HCT116 (cell line): ENCODE measurements at regions not wholly inside any gene's neighbourhood (a gene's known extent, or its start where the extent isn't known, plus 50 kb on each side); places are given as distances from the start of the nearest gene placed in this dataset.

Source experiments
- ATAC-seq: fragments of 200-7000 bp; cut with Tn5 transposase; 2 replicates; pipeline ENCODE4 v1.9.1; 2020; ENCODE audit warnings: mild to moderate bottlenecking, moderate library complexity
- BruUV-seq: library from RNA; stranded (reverse); fragments of 400-500 nt; replicated peaks from 2 replicates; lab custom pipeline; 2021; lab: Mats Ljungman, UMichigan
- CTCF ChIA-PET: fragments of 300-600 bp; sonication (Branson Sonifier 250); formaldehyde crosslinking; loops from one replicate; lab custom pipeline; 2021; ENCODE audit warnings: antibody characterized with exemption; lab: Charles Lee
- POLR2A ChIA-PET: fragments of 300-600, 350-600 bp; sonication (Branson Sonifier 250); formaldehyde crosslinking; loops from one replicate; lab custom pipeline; 2021; ENCODE audit warnings: antibody characterized with exemption; lab: Charles Lee
- RAD21 ChIA-PET, 2 experiments: fragments of 300-600 bp; sonication (Branson Sonifier 250); formaldehyde crosslinking; loops; one replicate each; lab custom pipeline; 2023; ENCODE audit warnings: low total read pairs in 2 of 2; ENCODE audit not compliant: uncharacterized antibody in 2 of 2, unreplicated experiment in 2 of 2, low non-redundant PET in 1 of 2; lab: Charles Lee
- DNase-seq: peaks from one replicate; pipeline ENCODE4 v3.0.0-alpha.2; 2010; ENCODE audit warnings: low read depth, low spot score
- H2AFZ ChIP-seq: fragments of 200-600 bp; shearing (Covaris generic), sonication (generic); 2 replicates; pipeline ENCODE4 v1.6.1; 2017; ENCODE audit warnings: low read depth, mixed run types, mixed read lengths, antibody characterized with exemption, low read length; ENCODE audit not compliant: poor library complexity, severe bottlenecking
- H3K27ac ChIP-seq: 2 replicates; pipeline ENCODE4 v1.5.1; 2012; ENCODE audit warnings: low read depth, low read length
- H3K27me3 ChIP-seq: fragments of 200-600 bp; sonication (generic); 2 replicates; pipeline ENCODE4 v1.6.1; 2016; ENCODE audit warnings: mixed run types, low read length, mixed read lengths; ENCODE audit not compliant: insufficient read depth
- H3K36me3 ChIP-seq, 2 experiments: fragments of 200-500 bp in 1 of 2; fragments of 200-600 bp in 1 of 2; sonication (Bioruptor generic) in 1 of 2; sonication (generic) in 1 of 2; 2 replicates each; pipeline versions ENCODE4 v1.5.1 to v1.6.1; 2014 to 2016; ENCODE audit warnings: low read length in 2 of 2, inconsistent platforms in 1 of 2, mixed read lengths in 1 of 2, mixed run types in 1 of 2; ENCODE audit not compliant: insufficient read depth in 2 of 2, control insufficient read depth in 1 of 2
- H3K4me1 ChIP-seq, 2 experiments: fragments of 200-600 bp in 1 of 2; sonication (generic) in 1 of 2; 2 replicates each; pipeline versions ENCODE4 v1.5.1 to v1.6.1; 2012 to 2017; ENCODE audit warnings: low read length in 2 of 2, inconsistent platforms in 1 of 2, mild to moderate bottlenecking in 1 of 2, mixed read lengths in 1 of 2, mixed run types in 1 of 2, moderate library complexity in 1 of 2; ENCODE audit not compliant: insufficient read depth in 2 of 2, control insufficient read depth in 1 of 2
- H3K4me2 ChIP-seq: fragments of 200-600 bp; sonication (generic); 2 replicates; pipeline ENCODE4 v1.6.1; 2017; ENCODE audit warnings: mixed run types, low read length, mixed read lengths
- H3K4me3 ChIP-seq, 2 experiments: fragments of 200-600 bp in 1 of 2; sonication (generic) in 1 of 2; replicated peaks in 1 of 2; 2 replicates each; pipeline ENCODE4 v1.5.1; 2011 to 2016; ENCODE audit warnings: low read length in 2 of 2, control low read depth in 1 of 2, low read depth in 1 of 2, mild to moderate bottlenecking in 1 of 2, mixed read lengths in 1 of 2, mixed run types in 1 of 2
- H3K79me2 ChIP-seq: fragments of 200-600 bp; sonication (generic); 2 replicates; pipeline ENCODE4 v1.6.1; 2017; ENCODE audit warnings: mild to moderate bottlenecking, mixed run types, low read length, moderate library complexity, mixed read lengths; ENCODE audit not compliant: insufficient read depth
- H3K9ac ChIP-seq: fragments of 200-600 bp; sonication (generic); 2 replicates; pipeline ENCODE4 v1.6.1; 2016; ENCODE audit warnings: low read length, mixed read lengths
- H3K9me2 ChIP-seq: fragments of 200-600 bp; sonication (generic), shearing (Covaris generic); 2 replicates; pipeline ENCODE4 v1.6.1; 2017; ENCODE audit warnings: mixed run types, mild to moderate bottlenecking, moderate library complexity; ENCODE audit not compliant: insufficient read depth
- H3K9me3 ChIP-seq, 2 experiments: fragments of 200-500 bp in 1 of 2; fragments of 200-600 bp in 1 of 2; sonication (Bioruptor generic) in 1 of 2; sonication (generic) in 1 of 2; 2 replicates each; pipeline ENCODE4 v1.6.1; 2014 to 2017; ENCODE audit warnings: low read length in 2 of 2, mixed read lengths in 2 of 2, inconsistent platforms in 1 of 2, low read depth in 1 of 2, mild to moderate bottlenecking in 1 of 2, mixed run types in 1 of 2, moderate library complexity in 1 of 2; ENCODE audit not compliant: control insufficient read depth in 1 of 2, insufficient read depth in 1 of 2
- H4K20me1 ChIP-seq: fragments of 200-600 bp; sonication (generic), shearing (Covaris generic); 2 replicates; pipeline ENCODE4 v1.6.1; 2017; ENCODE audit warnings: mixed run types, mild to moderate bottlenecking, moderate library complexity; ENCODE audit not compliant: insufficient read depth
- ATF3 ChIP-seq: IDR thresholded peaks from 2 replicates; pipeline ENCODE4 v1.6.1; 2012
- CBX3 ChIP-seq: IDR thresholded peaks from 2 replicates; pipeline ENCODE4 v1.6.1; 2012; ENCODE audit warnings: low read depth
- CEBPB ChIP-seq: IDR thresholded peaks from 2 replicates; pipeline ENCODE4 v1.6.1; 2012; ENCODE audit warnings: low read depth
- CTCF ChIP-seq, 3 experiments: fragments of 200-600 bp in 1 of 3; sonication (generic) in 1 of 3; IDR thresholded peaks in 2 of 3; conservative IDR thresholded peaks in 1 of 3; 2 replicates each; pipeline ENCODE4 v1.5.1; 2012 to 2017; ENCODE audit warnings: low read depth in 2 of 3, low read length in 2 of 3, antibody characterized with exemption in 1 of 3, borderline replicate concordance in 1 of 3, control low read depth in 1 of 3, mild to moderate bottlenecking in 1 of 3, mixed read lengths in 1 of 3, mixed run types in 1 of 3, moderate library complexity in 1 of 3; ENCODE audit not compliant: insufficient read depth in 1 of 3
- EGR1 ChIP-seq: IDR thresholded peaks from 2 replicates; pipeline ENCODE4 v1.6.1; 2012; ENCODE audit warnings: low read depth
- ELF1 ChIP-seq: IDR thresholded peaks from 2 replicates; pipeline ENCODE4 v1.6.1; 2012; ENCODE audit warnings: low read depth, borderline replicate concordance
- EZH2 ChIP-seq: fragments of 200-600 bp; sonication (generic); IDR thresholded peaks from 2 replicates; pipeline ENCODE4 v1.6.1; 2017; ENCODE audit warnings: antibody characterized with exemption, mixed run types
- EZH2phosphoT487 ChIP-seq: fragments of 200-600 bp; IDR thresholded peaks from 2 replicates; pipeline ENCODE4 v1.6.1; 2018; ENCODE audit warnings: antibody characterized with exemption, borderline replicate concordance
- FOSL1 ChIP-seq: IDR thresholded peaks from 2 replicates; pipeline ENCODE4 v1.6.1; 2012; ENCODE audit warnings: low read depth
- JUND ChIP-seq: IDR thresholded peaks from 2 replicates; pipeline ENCODE4 v1.6.1; 2012
- MAX ChIP-seq: IDR thresholded peaks from 2 replicates; pipeline ENCODE4 v1.6.1; 2012
- POLR2A ChIP-seq: IDR thresholded peaks from 2 replicates; pipeline ENCODE4 v1.7.0; 2011; ENCODE audit warnings: borderline replicate concordance; ENCODE audit not compliant: insufficient read depth, insufficient read length; ENCODE audit errors: extremely low read depth
- POLR2AphosphoS5 ChIP-seq: IDR thresholded peaks from 2 replicates; pipeline ENCODE4 v1.6.1; 2011; ENCODE audit warnings: mild to moderate bottlenecking, low read depth, low read length, moderate library complexity
- RAD21 ChIP-seq: IDR thresholded peaks from 2 replicates; pipeline ENCODE4 v1.6.1; 2012; ENCODE audit warnings: low read depth, mild to moderate bottlenecking
- REST ChIP-seq: IDR thresholded peaks from 2 replicates; pipeline ENCODE4 v1.6.1; 2012; ENCODE audit warnings: low read depth
- SP1 ChIP-seq: IDR thresholded peaks from 2 replicates; pipeline ENCODE4 v1.6.1; 2012; ENCODE audit warnings: low read depth
- YY1 ChIP-seq: IDR thresholded peaks from 2 replicates; pipeline ENCODE4 v1.6.1; 2011; ENCODE audit warnings: low read length, low read depth, moderate library complexity, mild to moderate bottlenecking; ENCODE audit not compliant: insufficient replicate concordance; ENCODE audit errors: extremely low read depth
- ZFX ChIP-seq: fragments of 450-650 bp; IDR thresholded peaks from 2 replicates; pipeline ENCODE4 v1.6.1; 2017
- ZNF274 ChIP-seq: fragments of 200-500 bp; sonication (Bioruptor generic); IDR thresholded peaks from 2 replicates; pipeline ENCODE4 v1.6.1; 2014; ENCODE audit warnings: mild to moderate bottlenecking, low read depth, low read length, inconsistent platforms
- intact Hi-C: fragments of 100-400 bp; cut with micrococcal nuclease; formaldehyde crosslinking; loops from 2 replicates; pipeline ENCODE4 v1.10.0; 2022

DNA sequence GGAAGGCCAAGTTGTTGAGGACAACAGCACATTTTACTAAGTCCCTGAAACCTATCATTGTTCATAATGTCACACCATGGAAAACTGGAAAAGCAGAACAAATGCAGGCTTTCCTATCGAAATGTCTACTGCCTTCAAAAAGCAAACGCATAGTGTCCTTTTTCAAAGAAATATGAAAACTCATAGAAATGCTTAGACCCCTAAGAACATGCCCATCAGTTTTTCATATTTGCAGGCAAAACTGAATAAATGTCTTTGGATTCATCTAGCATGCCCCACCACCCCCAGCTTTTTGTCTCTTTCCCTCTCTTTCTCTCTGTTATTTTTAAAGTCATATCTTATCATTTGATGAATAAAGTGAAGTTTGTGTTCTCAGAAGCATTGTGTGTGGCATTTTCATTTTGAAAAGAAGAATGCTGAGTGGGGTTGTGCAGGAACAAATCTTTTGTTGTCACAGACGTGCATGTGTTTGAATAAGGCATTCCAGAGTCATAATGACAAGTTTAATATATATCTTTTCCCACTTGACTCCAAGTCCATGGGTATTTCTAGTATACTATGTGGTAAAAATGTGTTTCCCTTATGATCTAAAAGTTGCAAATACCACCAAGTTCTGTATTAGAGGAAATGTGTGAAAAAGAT is 2180.0 kb upstream of the PIK3C3 start:
- Histone ChIP-seq H3K9me3 (peaks cover 0 to 4% of the 10 kb centered on the region in 2 experiments; a peak in 1 of 4 replicates), H3K4me3 (no peak overlapping the region)
- TF ChIP-seq FOSL1 (no peak), EZH2 (no peak), EZH2phosphoT487 (no peak), CEBPB (no peak), POLR2AphosphoS5 (no peak), CBX3 (no peak), REST (no peak), JUND (no peak), RAD21 (no peak), MAX (no peak), CTCF (IDR thresholded peaks at IDR 0.05 in 2 of 3, conservative IDR thresholded peaks at IDR 0.05 in 1 of 3; ENCODE audit: borderline replicate concordance in 1 of 3, insufficient read depth in 1 of 3, low read depth in 2 of 3, low read length in 2 of 3) (no peak), ATF3 (no peak), ZFX (no peak), ZNF274 (no peak), ELF1 (no peak), POLR2A (no peak), YY1 (no peak), SP1 (no peak), EGR1 (no peak)
- TF ChIP-seq, all 23 proteins: peak for 0
- POLR2A ChIA-PET, result no interaction called here
- RAD21 ChIA-PET, result no interaction called here
- Histone ChIP-seq H3K27me3 (no peaks in the 10 kb centered on the region), H3K79me2 (peaks cover 41% of the 10 kb centered on the region), H4K20me1 (no peaks in the 10 kb centered on the region), H3K27ac (no peak overlapping the region), H2AFZ (no peak overlapping the region), H3K4me2 (no peak overlapping the region), H3K4me1 (no peaks in the 10 kb centered on the region), H3K9ac (no peak overlapping the region), H3K9me2 (no peaks in the 10 kb centered on the region), H3K36me3 (no peaks in the 10 kb centered on the region)
- DNase-seq (no peak), ATAC-seq (no peak)
- CTCF ChIA-PET, result no interaction called here
- intact Hi-C loops, result no loop called here
- no TSS peak for BruUV-seq
